GM18858 (cell line): ENCODE measurements at regions not wholly inside any gene's neighbourhood (a gene's known extent, or its start where the extent isn't known, plus 50 kb on each side); places are given as distances from the start of the nearest gene placed in this dataset.
"Not testable (repeated sequence)": the region's sequence is repeated elsewhere in the genome, so short reads cannot be mapped to it uniquely, and the experiment has no call there.

Experiments
- ATAC-seq: cut with Tn5 transposase; IDR thresholded peaks from one replicate; pipeline ENCODE4 v1.9.1; 2021; ENCODE audit not compliant: unreplicated experiment

- not testable (repeated sequence) for ATAC-seq
Observed at GRCh38 chr9:42568942-42569556, 385.6 kb downstream of the SPATA31A6 start.

DNA sequence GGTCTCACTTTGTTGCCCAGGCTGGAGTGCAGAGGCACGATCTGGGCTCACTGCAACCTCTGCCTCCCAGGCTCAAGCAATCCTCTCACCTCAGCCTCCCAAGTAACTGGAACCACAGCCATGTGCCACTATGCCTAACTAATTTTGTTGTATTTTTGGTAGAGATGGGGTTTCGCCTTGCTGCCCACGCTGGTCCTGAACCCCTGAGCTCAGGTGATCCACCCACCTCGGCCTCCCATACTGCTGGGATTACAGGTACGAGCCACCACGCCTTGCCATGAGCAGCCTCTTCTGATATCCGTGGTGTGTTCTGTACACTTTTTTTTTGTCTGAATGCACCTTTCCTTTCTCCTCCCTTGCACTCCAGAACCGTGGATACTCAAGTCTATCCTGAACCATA lies 394.4 kb downstream of the SPATA31A6 start:
- not testable (repeated sequence) for ATAC-seq
